ENCODE measurements at regions not wholly inside any gene's neighbourhood (a gene's known extent, or its start where the extent isn't known, plus 50 kb on each side); places are given as distances from the start of the nearest gene placed in this dataset.

- Histone ChIP-seq H3K4me3 (IDR thresholded peaks at IDR 0.05; ENCODE audit: insufficient read depth, low read depth, low read length) (no peak overlapping the region), H3K79me2 (ENCODE audit: insufficient read depth, low read depth) (no peaks in the 10 kb centered on the region), H2AFZ (ENCODE audit: low read depth) (no peak overlapping the region), H3K36me3 (ENCODE audit: insufficient read depth) (no peaks in the 10 kb centered on the region), H3K4me2 (no peak overlapping the region), H4K20me1 (ENCODE audit: insufficient read depth) (no peaks in the 10 kb centered on the region), H3K9ac (no peak overlapping the region), H3K27ac (no peak overlapping the region), H3K27me3 (ENCODE audit: insufficient read depth, low read depth) (no peaks in the 10 kb centered on the region), H3K4me1 (ENCODE audit: low read depth, poor library complexity, severe bottlenecking) (no peaks in the 10 kb centered on the region)
- TF ChIP-seq CTCF (conservative IDR thresholded peaks at IDR 0.05; ENCODE audit: low read depth, low read length): no peak
Measured at GRCh38 chr2:139216435-139216834, 436.2 kb upstream of the NXPH2 start.

- Histone ChIP-seq H3K4me2 (no peak overlapping the region), H3K27me3 (ENCODE audit: insufficient read depth, low read depth) (no peaks in the 10 kb centered on the region), H3K79me2 (ENCODE audit: insufficient read depth, low read depth) (no peaks in the 10 kb centered on the region), H3K36me3 (ENCODE audit: insufficient read depth) (no peaks in the 10 kb centered on the region), H4K20me1 (ENCODE audit: insufficient read depth) (no peaks in the 10 kb centered on the region), H3K9ac (no peak overlapping the region), H3K4me3 (IDR thresholded peaks at IDR 0.05; ENCODE audit: insufficient read depth, low read depth, low read length) (no peak overlapping the region), H3K4me1 (ENCODE audit: low read depth, poor library complexity, severe bottlenecking) (no peaks in the 10 kb centered on the region), H3K27ac (no peak overlapping the region), H2AFZ (ENCODE audit: low read depth) (no peak overlapping the region)
- TF ChIP-seq CTCF (conservative IDR thresholded peaks at IDR 0.05; ENCODE audit: low read depth, low read length): no peak
Measured at GRCh38 chr2:139214801-139215200, 434.6 kb upstream of the NXPH2 start.

- H3K4me2 ChIP-seq: no peak overlapping the region
- H4K20me1 ChIP-seq (ENCODE audit: insufficient read depth): no peaks in the 10 kb centered on the region
- H3K27me3 ChIP-seq (ENCODE audit: insufficient read depth, low read depth): no peaks in the 10 kb centered on the region
- no peak for TF ChIP-seq CTCF (conservative IDR thresholded peaks at IDR 0.05; ENCODE audit: low read depth, low read length)
- no peak overlapping the region for H3K4me3 ChIP-seq (IDR thresholded peaks at IDR 0.05; ENCODE audit: insufficient read depth, low read depth, low read length)
- no peak overlapping the region for H3K27ac ChIP-seq
- no peaks in the 10 kb centered on the region for H3K79me2 ChIP-seq (ENCODE audit: insufficient read depth, low read depth)
- H3K4me1 ChIP-seq (ENCODE audit: low read depth, poor library complexity, severe bottlenecking): no peaks in the 10 kb centered on the region
- H3K36me3 ChIP-seq (ENCODE audit: insufficient read depth): no peaks in the 10 kb centered on the region
- no peak overlapping the region for H2AFZ ChIP-seq (ENCODE audit: low read depth)
- no peak overlapping the region for H3K9ac ChIP-seq
Measured at GRCh38 chr2:139209586-139209985, 429.4 kb upstream of the NXPH2 start.

GRCh38 chr2:139201516-139201915 is 421.3 kb upstream of the NXPH2 start:
- Histone ChIP-seq H2AFZ (ENCODE audit: low read depth) (no peak overlapping the region), H3K4me2 (no peak overlapping the region)

More at GRCh38 chr2:139201516-139201915, 421.3 kb upstream of the NXPH2 start:
- TF ChIP-seq CTCF (conservative IDR thresholded peaks at IDR 0.05; ENCODE audit: low read depth, low read length): no peak
- no peaks in the 10 kb centered on the region for H3K36me3 ChIP-seq (ENCODE audit: insufficient read depth)
- no peaks in the 10 kb centered on the region for H3K79me2 ChIP-seq (ENCODE audit: insufficient read depth, low read depth)
- no peak overlapping the region for H3K27ac ChIP-seq
- no peak overlapping the region for H3K4me3 ChIP-seq (IDR thresholded peaks at IDR 0.05; ENCODE audit: insufficient read depth, low read depth, low read length)
- H3K4me1 ChIP-seq (ENCODE audit: low read depth, poor library complexity, severe bottlenecking): no peaks in the 10 kb centered on the region
- no peak overlapping the region for H3K9ac ChIP-seq
- H3K27me3 ChIP-seq (ENCODE audit: insufficient read depth, low read depth): no peaks in the 10 kb centered on the region
- no peaks in the 10 kb centered on the region for H4K20me1 ChIP-seq (ENCODE audit: insufficient read depth)
